Neural cell (in vitro differentiated cells): ENCODE measurements at regions not wholly inside any gene's neighbourhood (a gene's known extent, or its start where the extent isn't known, plus 50 kb on each side); places are given as distances from the start of the nearest gene placed in this dataset.

ENCODE experiments used
- H2AFZ ChIP-seq: fragments of 200-600, 300-800 bp; sonication (generic), shearing (Covaris generic); 2 replicates; pipeline ENCODE4 v1.6.0; 2014; ENCODE audit warnings: low read depth, mild to moderate bottlenecking, antibody characterized with exemption, low read length, moderate library complexity
- H3F3A ChIP-seq: fragments of 200-600 bp; shearing (Covaris generic); 2 replicates; pipeline ENCODE4 v1.6.1; 2016; ENCODE audit warnings: mild to moderate bottlenecking, moderate library complexity, mixed read lengths, antibody characterized with exemption, low read length; ENCODE audit not compliant: insufficient read depth, poor library complexity, severe bottlenecking
- H3K27ac ChIP-seq: fragments of 200-600, 300-800 bp; sonication (generic), shearing (Covaris generic); 2 replicates; pipeline ENCODE4 v1.5.1; 2014; ENCODE audit warnings: mild to moderate bottlenecking, low read length, moderate library complexity
- H3K27me3 ChIP-seq: fragments of 300-800, 200-600 bp; sonication (generic), shearing (Covaris generic); 2 replicates; pipeline ENCODE4 v1.6.0; 2014; ENCODE audit warnings: mild to moderate bottlenecking, low read depth, low read length, moderate library complexity; ENCODE audit not compliant: insufficient read depth
- H3K36me3 ChIP-seq: fragments of 300-800, 200-600 bp; sonication (generic), shearing (Covaris generic); 2 replicates; pipeline ENCODE4 v1.5.1; 2014; ENCODE audit warnings: mild to moderate bottlenecking, antibody characterized with exemption, low read length, moderate library complexity; ENCODE audit not compliant: insufficient read depth
- H3K4me2 ChIP-seq: fragments of 300-800, 200-600 bp; sonication (generic), shearing (Covaris generic); 2 replicates; pipeline ENCODE4 v1.6.0; 2014; ENCODE audit warnings: mild to moderate bottlenecking, low read length
- H3K4me3 ChIP-seq: fragments of 300-800, 200-600 bp; sonication (generic), shearing (Covaris generic); 2 replicates; pipeline ENCODE4 v1.5.1; 2014; ENCODE audit warnings: mild to moderate bottlenecking, low read length, moderate library complexity
- H3K79me2 ChIP-seq: fragments of 200-600 bp; shearing (Covaris generic); replicated peaks from 2 replicates; pipeline ENCODE4 v1.6.0; 2014; ENCODE audit warnings: mild to moderate bottlenecking, low read length, moderate library complexity; ENCODE audit not compliant: insufficient read depth
- H3K9ac ChIP-seq: fragments of 300-800, 200-600 bp; sonication (generic), shearing (Covaris generic); 2 replicates; pipeline ENCODE4 v1.6.1; 2016; ENCODE audit warnings: mild to moderate bottlenecking, low read length, mixed read lengths
- H3K9me2 ChIP-seq: fragments of 200-600 bp; shearing (Covaris generic); 2 replicates; pipeline ENCODE4 v1.6.1; 2016; ENCODE audit warnings: mild to moderate bottlenecking, low read length, mixed read lengths; ENCODE audit not compliant: insufficient read depth
- H3K9me3 ChIP-seq: fragments of 200-600, 300-800 bp; sonication (generic), shearing (Covaris generic); 2 replicates; pipeline ENCODE4 v1.6.1; 2016; ENCODE audit warnings: mild to moderate bottlenecking, mixed run types, low read length, moderate library complexity, mixed read lengths
- H4K20me1 ChIP-seq: fragments of 200-600 bp; shearing (Covaris generic); 2 replicates; pipeline ENCODE4 v1.6.1; 2016; ENCODE audit warnings: mild to moderate bottlenecking, mixed run types; ENCODE audit not compliant: insufficient read depth
- EP300 ChIP-seq: fragments of 450-650 bp; conservative IDR thresholded peaks from 2 replicates; pipeline ENCODE4 v1.6.1; 2014; ENCODE audit warnings: antibody characterized with exemption, mild to moderate bottlenecking, moderate library complexity; ENCODE audit not compliant: poor library complexity, severe bottlenecking
- EZH2 ChIP-seq: fragments of 200-600, 300-800 bp; shearing (Covaris generic), sonication (generic); IDR thresholded peaks from 2 replicates; pipeline ENCODE4 v1.6.1; 2014; ENCODE audit warnings: antibody characterized with exemption, low read length, borderline replicate concordance, mild to moderate bottlenecking; ENCODE audit not compliant: insufficient read depth, poor library complexity, severe bottlenecking
- MXI1 ChIP-seq: fragments of 450-650 bp; conservative IDR thresholded peaks from 2 replicates; pipeline ENCODE4 v1.6.1; 2014; ENCODE audit warnings: antibody characterized with exemption, mild to moderate bottlenecking; ENCODE audit not compliant: poor library complexity, severe bottlenecking
- POLR2AphosphoS5 ChIP-seq: IDR thresholded peaks from 2 replicates; pipeline ENCODE4 v1.6.1; 2012
- RAD21 ChIP-seq: fragments of 450-650 bp; conservative IDR thresholded peaks from 2 replicates; pipeline ENCODE4 v1.6.1; 2014; ENCODE audit warnings: antibody characterized with exemption, mild to moderate bottlenecking, moderate library complexity
- SMC3 ChIP-seq: fragments of 450-650 bp; conservative IDR thresholded peaks from 2 replicates; pipeline ENCODE4 v1.6.1; 2014; ENCODE audit warnings: antibody characterized with exemption, mild to moderate bottlenecking, moderate library complexity; ENCODE audit not compliant: poor library complexity
- TAF1 ChIP-seq: IDR thresholded peaks from 2 replicates; pipeline ENCODE4 v1.6.1; 2012; ENCODE audit warnings: low read depth
- TF ChIP-seq, protein P1 (sequence below): IDR thresholded peaks from 2 replicates; pipeline ENCODE4 v1.6.1; 2012; ENCODE audit warnings: borderline replicate concordance
- TF ChIP-seq, protein P2 (sequence below): fragments of 450-650 bp; IDR thresholded peaks from 2 replicates; pipeline ENCODE4 v1.5.1; 2014; ENCODE audit warnings: antibody characterized with exemption, mild to moderate bottlenecking, moderate library complexity; ENCODE audit not compliant: poor library complexity, severe bottlenecking

DNA sequence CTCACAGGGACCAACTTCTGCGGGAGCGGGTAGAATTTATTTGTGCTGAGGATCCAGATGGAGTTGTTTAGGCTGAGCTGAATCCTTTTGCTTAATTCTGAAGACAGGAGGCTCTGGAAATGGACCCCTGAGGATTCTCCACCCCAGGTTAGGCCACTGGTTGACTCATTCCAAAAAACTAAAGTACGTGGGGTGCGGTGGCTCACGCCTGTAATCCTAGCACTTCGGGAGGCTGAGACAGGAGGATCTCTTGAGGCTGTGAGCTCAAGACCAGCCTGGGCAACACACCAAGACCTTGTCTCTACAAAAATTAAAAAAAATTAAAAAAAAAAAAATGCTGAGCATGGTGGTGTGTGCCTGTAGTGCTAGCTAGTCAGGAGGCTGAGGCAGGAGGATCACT is 76.3 kb upstream of the MAP1LC3B2 start:
- H4K20me1 ChIP-seq: no peaks in the 10 kb centered on the region
- no peak overlapping the region for H3K4me2 ChIP-seq
- no peak overlapping the region for H3K4me3 ChIP-seq
- no peaks in the 10 kb centered on the region for H3K27me3 ChIP-seq
- peaks cover 2% of the 10 kb centered on the region for H3K9me3 ChIP-seq
- H3K27ac ChIP-seq: no peak overlapping the region
- no peak overlapping the region for H2AFZ ChIP-seq
- TF ChIP-seq SMC3 (no peak), EZH2 (no peak), POLR2AphosphoS5 (no peak)
- H3K9me2 ChIP-seq: no peaks in the 10 kb centered on the region
- no peaks in the 10 kb centered on the region for H3F3A ChIP-seq
- H3K36me3 ChIP-seq: no peaks in the 10 kb centered on the region
- no peaks in the 10 kb centered on the region for H3K79me2 ChIP-seq
- H3K9ac ChIP-seq: no peak overlapping the region

DNA sequence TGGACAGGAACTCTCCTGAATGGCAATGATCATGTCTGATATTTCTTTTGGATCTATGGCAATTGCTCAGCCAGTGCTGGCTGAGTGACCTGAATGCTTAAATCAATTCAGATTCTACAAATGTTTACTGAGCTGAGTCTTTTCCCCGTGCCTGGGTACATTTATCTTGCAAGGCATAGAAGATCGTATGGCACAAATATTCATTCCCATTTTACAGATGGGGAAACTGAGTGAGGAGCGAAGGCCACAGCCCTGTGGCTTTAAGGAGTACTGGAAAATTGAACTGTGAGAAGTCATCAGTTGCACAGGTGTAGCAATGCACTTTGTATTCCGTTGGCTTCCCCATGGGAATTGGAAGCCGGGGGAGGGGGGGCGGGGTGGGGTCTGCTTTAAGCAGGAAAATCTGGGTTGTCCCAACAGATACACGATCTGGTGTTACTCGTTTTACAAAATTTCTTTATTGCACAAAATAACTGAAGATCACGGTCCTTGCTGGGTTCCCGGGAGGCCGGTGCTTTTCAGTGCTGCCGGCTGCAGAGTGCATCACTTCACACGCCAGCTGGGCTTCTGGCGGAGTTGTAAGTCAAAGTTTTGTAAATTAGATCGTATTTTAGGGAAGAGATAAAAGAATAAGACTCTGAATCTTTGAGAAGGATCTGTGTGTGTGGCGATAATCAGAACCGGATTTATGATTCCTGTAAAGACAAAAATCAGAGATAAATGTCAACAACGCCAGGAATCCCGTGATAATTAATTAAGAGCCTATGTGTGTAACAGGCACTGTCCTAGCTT is 75.0 kb upstream of the MAP1LC3B2 start:
- Histone ChIP-seq H3K79me2 (no peaks in the 10 kb centered on the region), H3K9me3 (peaks cover 7% of the 10 kb centered on the region), H3K4me3 (no peak overlapping the region), H3K9me2 (no peaks in the 10 kb centered on the region), H3K27ac (no peak overlapping the region), H3F3A (no peaks in the 10 kb centered on the region), H3K36me3 (no peaks in the 10 kb centered on the region), H3K27me3 (no peaks in the 10 kb centered on the region), H3K9ac (no peak overlapping the region), H2AFZ (no peak overlapping the region), H4K20me1 (no peaks in the 10 kb centered on the region), H3K4me2 (no peak overlapping the region)
- TF ChIP-seq SMC3 (no peak), EZH2 (no peak), EP300 (no peak), MXI1 (no peak), POLR2AphosphoS5 (no peak), TAF1 (no peak), RAD21 (no peak)
- TF ChIP-seq, protein P1, sequence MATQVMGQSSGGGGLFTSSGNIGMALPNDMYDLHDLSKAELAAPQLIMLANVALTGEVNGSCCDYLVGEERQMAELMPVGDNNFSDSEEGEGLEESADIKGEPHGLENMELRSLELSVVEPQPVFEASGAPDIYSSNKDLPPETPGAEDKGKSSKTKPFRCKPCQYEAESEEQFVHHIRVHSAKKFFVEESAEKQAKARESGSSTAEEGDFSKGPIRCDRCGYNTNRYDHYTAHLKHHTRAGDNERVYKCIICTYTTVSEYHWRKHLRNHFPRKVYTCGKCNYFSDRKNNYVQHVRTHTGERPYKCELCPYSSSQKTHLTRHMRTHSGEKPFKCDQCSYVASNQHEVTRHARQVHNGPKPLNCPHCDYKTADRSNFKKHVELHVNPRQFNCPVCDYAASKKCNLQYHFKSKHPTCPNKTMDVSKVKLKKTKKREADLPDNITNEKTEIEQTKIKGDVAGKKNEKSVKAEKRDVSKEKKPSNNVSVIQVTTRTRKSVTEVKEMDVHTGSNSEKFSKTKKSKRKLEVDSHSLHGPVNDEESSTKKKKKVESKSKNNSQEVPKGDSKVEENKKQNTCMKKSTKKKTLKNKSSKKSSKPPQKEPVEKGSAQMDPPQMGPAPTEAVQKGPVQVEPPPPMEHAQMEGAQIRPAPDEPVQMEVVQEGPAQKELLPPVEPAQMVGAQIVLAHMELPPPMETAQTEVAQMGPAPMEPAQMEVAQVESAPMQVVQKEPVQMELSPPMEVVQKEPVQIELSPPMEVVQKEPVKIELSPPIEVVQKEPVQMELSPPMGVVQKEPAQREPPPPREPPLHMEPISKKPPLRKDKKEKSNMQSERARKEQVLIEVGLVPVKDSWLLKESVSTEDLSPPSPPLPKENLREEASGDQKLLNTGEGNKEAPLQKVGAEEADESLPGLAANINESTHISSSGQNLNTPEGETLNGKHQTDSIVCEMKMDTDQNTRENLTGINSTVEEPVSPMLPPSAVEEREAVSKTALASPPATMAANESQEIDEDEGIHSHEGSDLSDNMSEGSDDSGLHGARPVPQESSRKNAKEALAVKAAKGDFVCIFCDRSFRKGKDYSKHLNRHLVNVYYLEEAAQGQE: no peak
- TF ChIP-seq, protein P2, sequence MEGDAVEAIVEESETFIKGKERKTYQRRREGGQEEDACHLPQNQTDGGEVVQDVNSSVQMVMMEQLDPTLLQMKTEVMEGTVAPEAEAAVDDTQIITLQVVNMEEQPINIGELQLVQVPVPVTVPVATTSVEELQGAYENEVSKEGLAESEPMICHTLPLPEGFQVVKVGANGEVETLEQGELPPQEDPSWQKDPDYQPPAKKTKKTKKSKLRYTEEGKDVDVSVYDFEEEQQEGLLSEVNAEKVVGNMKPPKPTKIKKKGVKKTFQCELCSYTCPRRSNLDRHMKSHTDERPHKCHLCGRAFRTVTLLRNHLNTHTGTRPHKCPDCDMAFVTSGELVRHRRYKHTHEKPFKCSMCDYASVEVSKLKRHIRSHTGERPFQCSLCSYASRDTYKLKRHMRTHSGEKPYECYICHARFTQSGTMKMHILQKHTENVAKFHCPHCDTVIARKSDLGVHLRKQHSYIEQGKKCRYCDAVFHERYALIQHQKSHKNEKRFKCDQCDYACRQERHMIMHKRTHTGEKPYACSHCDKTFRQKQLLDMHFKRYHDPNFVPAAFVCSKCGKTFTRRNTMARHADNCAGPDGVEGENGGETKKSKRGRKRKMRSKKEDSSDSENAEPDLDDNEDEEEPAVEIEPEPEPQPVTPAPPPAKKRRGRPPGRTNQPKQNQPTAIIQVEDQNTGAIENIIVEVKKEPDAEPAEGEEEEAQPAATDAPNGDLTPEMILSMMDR: no peak
